Heart left ventricle (tissue), 13 donors: ENCODE measurements at regions not wholly inside any gene's neighbourhood (a gene's known extent, or its start where the extent isn't known, plus 50 kb on each side); places are given as distances from the start of the nearest gene placed in this dataset.

Experiments
- CTCF ChIP-seq, 12 donors: fragments of 200-600 bp; sonication (generic) in 4 of 12; IDR thresholded peaks; one replicate each; pipeline versions ENCODE4 v1.5.0 to v1.8.0; 2018 to 2022; ENCODE audit warnings: antibody characterized with exemption in 12 of 12, mild to moderate bottlenecking in 5 of 12
- POLR2A ChIP-seq, 2 donors: fragments of 450-650 bp; IDR thresholded peaks; one replicate each; pipeline ENCODE4 v1.6.1; 2017; ENCODE audit warnings: antibody characterized with exemption in 2 of 2, mild to moderate bottlenecking in 2 of 2, moderate library complexity in 2 of 2
- donor health status: ischemic (EF 13 %, LVEDD 7.1; RV severe dilation, severe dysfunction).
- donor health status: DM: no; HTN: yes; CAD: no.
- donor health status: DM: no; HTN: no; CAD: no.
- donor health status: ischemic (EF 25% LVEDD 6.9; RV normal size, moderate dysfunction).
- donor health status: ischemic (EF 25% LVEDD 5.7; RV mildly dilated, moderate dysfunction).
- donor health status: ischemic (EF 35%, LVEDD 5.7; RV mildly dilated, moderate dysfunction).
- donor health status: nonischemic (EF 11% LVEDD 7.7; RV severe dilation, severe dysfunction).
- donor health status: DM: yes; HTN: yes; CAD: no.
- donor health status: PGD.
- donor health status: ischemic (EF 29% LVEDD 5.4; RV normal size, mild dysfunction).
- donor health status: nonischemic (EF 23%, LVEDD 6.1; RV moderate dilation, normal function).

- TF ChIP-seq CTCF (IDR thresholded peaks at IDR 0.05) (no peak), POLR2A (IDR thresholded peaks at IDR 0.05) (no peak)
Measured at GRCh38 chr15:60165111-60165510, 161.0 kb downstream of the FOXB1 start.
